ENCODE measurements at regions not wholly inside any gene's neighbourhood (a gene's known extent, or its start where the extent isn't known, plus 50 kb on each side); places are given as distances from the start of the nearest gene placed in this dataset.

DNA sequence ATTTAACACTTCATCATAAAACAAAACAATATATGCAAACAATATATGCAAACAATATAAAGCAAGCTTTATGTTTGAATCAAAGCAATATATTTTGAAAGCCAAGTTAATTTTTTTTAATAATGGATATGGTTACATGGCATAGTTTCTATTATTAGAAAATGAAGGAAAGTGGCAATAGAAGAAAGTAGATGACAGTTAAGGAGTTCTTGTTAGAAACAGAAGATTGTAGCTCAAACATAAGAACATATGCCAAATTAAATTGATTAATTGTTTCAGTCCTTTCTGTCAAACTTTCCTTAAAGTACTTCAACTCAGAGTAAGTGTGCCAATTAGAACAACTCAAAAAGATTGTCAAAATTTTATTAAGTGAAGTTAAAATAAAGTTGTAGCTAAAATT is 1248.3 kb downstream of the SLC16A7 start:
- TF ChIP-seq, protein P1, sequence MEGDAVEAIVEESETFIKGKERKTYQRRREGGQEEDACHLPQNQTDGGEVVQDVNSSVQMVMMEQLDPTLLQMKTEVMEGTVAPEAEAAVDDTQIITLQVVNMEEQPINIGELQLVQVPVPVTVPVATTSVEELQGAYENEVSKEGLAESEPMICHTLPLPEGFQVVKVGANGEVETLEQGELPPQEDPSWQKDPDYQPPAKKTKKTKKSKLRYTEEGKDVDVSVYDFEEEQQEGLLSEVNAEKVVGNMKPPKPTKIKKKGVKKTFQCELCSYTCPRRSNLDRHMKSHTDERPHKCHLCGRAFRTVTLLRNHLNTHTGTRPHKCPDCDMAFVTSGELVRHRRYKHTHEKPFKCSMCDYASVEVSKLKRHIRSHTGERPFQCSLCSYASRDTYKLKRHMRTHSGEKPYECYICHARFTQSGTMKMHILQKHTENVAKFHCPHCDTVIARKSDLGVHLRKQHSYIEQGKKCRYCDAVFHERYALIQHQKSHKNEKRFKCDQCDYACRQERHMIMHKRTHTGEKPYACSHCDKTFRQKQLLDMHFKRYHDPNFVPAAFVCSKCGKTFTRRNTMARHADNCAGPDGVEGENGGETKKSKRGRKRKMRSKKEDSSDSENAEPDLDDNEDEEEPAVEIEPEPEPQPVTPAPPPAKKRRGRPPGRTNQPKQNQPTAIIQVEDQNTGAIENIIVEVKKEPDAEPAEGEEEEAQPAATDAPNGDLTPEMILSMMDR (IDR thresholded peaks at IDR 0.05; ENCODE audit: low read depth, low read length, poor library complexity, severe bottlenecking): no peak
- TF ChIP-seq EZH2phosphoT487 (IDR thresholded peaks at IDR 0.05; ENCODE audit: borderline replicate concordance, low read length): no peak

Data from DOHH2 (cell line).